GM23338 (cell line): ENCODE measurements at regions not wholly inside any gene's neighbourhood (a gene's known extent, or its start where the extent isn't known, plus 50 kb on each side); places are given as distances from the start of the nearest gene placed in this dataset.

Experiments used
- ATAC-seq: fragments of 200-7000 bp; cut with Tn5 transposase; 3 replicates; pipeline ENCODE4 v1.9.1; 2020
- DNase-seq: peaks from one replicate; pipeline ENCODE4 v3.0.0-alpha.2; 2015; ENCODE audit warnings: low spot score
- H2AFZ ChIP-seq: fragments of 200-600 bp; sonication (generic); 2 replicates; pipeline ENCODE4 v1.8.0; 2016; ENCODE audit warnings: antibody characterized with exemption, mild to moderate bottlenecking, moderate library complexity
- H3F3A ChIP-seq: fragments of 200-600 bp; sonication (generic); replicated peaks from 2 replicates; pipeline ENCODE4 v1.8.0; 2017; ENCODE audit warnings: antibody characterized with exemption, mixed run types, low read depth
- H3K27ac ChIP-seq: fragments of 200-600 bp; sonication (generic); 2 replicates; pipeline ENCODE4 v1.6.1; 2016; ENCODE audit warnings: low read depth
- H3K27me3 ChIP-seq: fragments of 200-600 bp; sonication (generic); 2 replicates; pipeline ENCODE4 v1.8.0; 2016; ENCODE audit warnings: mild to moderate bottlenecking, mixed run types, moderate library complexity; ENCODE audit not compliant: insufficient read depth
- H3K36me3 ChIP-seq: fragments of 200-600 bp; sonication (generic); 2 replicates; pipeline ENCODE4 v1.8.0; 2016; ENCODE audit warnings: mild to moderate bottlenecking; ENCODE audit not compliant: insufficient read depth
- H3K4me1 ChIP-seq: fragments of 200-600 bp; sonication (generic); 2 replicates; pipeline ENCODE4 v1.8.0; 2016; ENCODE audit warnings: mild to moderate bottlenecking, moderate library complexity; ENCODE audit not compliant: insufficient read depth
- H3K4me2 ChIP-seq: fragments of 200-600 bp; sonication (generic); 2 replicates; pipeline ENCODE4 v1.7.1; 2017; ENCODE audit warnings: mixed run types
- H3K4me3 ChIP-seq: fragments of 200-600 bp; sonication (generic); 2 replicates; pipeline ENCODE4 v1.6.1; 2016; ENCODE audit warnings: mixed run types
- H3K79me2 ChIP-seq: fragments of 200-600 bp; sonication (generic); replicated peaks from 2 replicates; pipeline ENCODE4 v1.8.0; 2017; ENCODE audit warnings: mild to moderate bottlenecking; ENCODE audit not compliant: insufficient read depth
- H3K9me2 ChIP-seq: fragments of 200-600 bp; sonication (generic); 2 replicates; pipeline ENCODE4 v1.8.0; 2017; ENCODE audit not compliant: insufficient read depth
- H4K20me1 ChIP-seq: fragments of 200-600 bp; sonication (generic); replicated peaks from 2 replicates; pipeline ENCODE4 v1.8.0; 2017; ENCODE audit warnings: mild to moderate bottlenecking; ENCODE audit not compliant: insufficient read depth
- H3K27ac Mint-ChIP-seq: 2 replicates; pipeline ENCODE4 v1.8.0; 2020; ENCODE audit warnings: inconsistent platforms, mild to moderate bottlenecking, moderate library complexity, mixed read lengths
- H3K27me3 Mint-ChIP-seq: 3 replicates; pipeline ENCODE4 v1.8.0; 2022; ENCODE audit warnings: low read depth, mild to moderate bottlenecking, moderate library complexity, mixed read lengths, inconsistent platforms; ENCODE audit not compliant: insufficient read depth, poor library complexity
- H3K36me3 Mint-ChIP-seq: 3 replicates; pipeline ENCODE4 v1.8.0; 2021; ENCODE audit warnings: low read depth, mild to moderate bottlenecking, inconsistent platforms, moderate library complexity, mixed read lengths
- H3K4me1 Mint-ChIP-seq: 3 replicates; pipeline ENCODE4 v1.8.0; 2020; ENCODE audit warnings: mild to moderate bottlenecking, inconsistent platforms, mixed read lengths
- H3K4me3 Mint-ChIP-seq: 3 replicates; pipeline ENCODE4 v1.8.0; 2021; ENCODE audit warnings: moderate library complexity, mild to moderate bottlenecking, inconsistent platforms, mixed read lengths
- H3K9me3 Mint-ChIP-seq: 3 replicates; pipeline ENCODE4 v1.8.0; 2020; ENCODE audit warnings: moderate library complexity, mild to moderate bottlenecking, inconsistent platforms, mixed read lengths
- CTCF ChIP-seq, 2 experiments: fragments of 200-600 bp in 1 of 2; sonication (generic) in 1 of 2; conservative IDR thresholded peaks; 2 replicates each; pipeline versions ENCODE4 v1.5.1 to v1.6.1; 2016 to 2017; ENCODE audit warnings: antibody characterized with exemption in 2 of 2, low read depth in 2 of 2, mild to moderate bottlenecking in 2 of 2, moderate library complexity in 1 of 2
- EZH2 ChIP-seq: fragments of 200-600 bp; sonication (generic); IDR thresholded peaks from one replicate; pipeline ENCODE4 v1.8.0; 2017; ENCODE audit warnings: antibody characterized with exemption, mild to moderate bottlenecking, low read depth; ENCODE audit not compliant: unreplicated experiment
- NANOG ChIP-seq: IDR thresholded peaks from 2 replicates; pipeline ENCODE4 v1.6.1; 2016; ENCODE audit warnings: antibody characterized with exemption, borderline replicate concordance
- POLR2AphosphoS5 ChIP-seq: IDR thresholded peaks from 2 replicates; pipeline ENCODE4 v1.6.1; 2016; ENCODE audit warnings: antibody characterized with exemption, low read depth
- STAT1 ChIP-seq: IDR thresholded peaks from one replicate; pipeline ENCODE4 v1.6.1; 2016; ENCODE audit warnings: antibody characterized with exemption; ENCODE audit not compliant: unreplicated experiment
- ZNF331 ChIP-seq: fragments of 250-450 bp; sonication (Bioruptor Pico); IDR thresholded peaks from 2 replicates; pipeline ENCODE4 v1.5.0; 2020; ENCODE audit warnings: low read depth, mild to moderate bottlenecking, moderate library complexity
- ZNF462 ChIP-seq: fragments of 250-450 bp; sonication (Bioruptor Pico); IDR thresholded peaks from 2 replicates; pipeline ENCODE4 v1.5.0; 2020; ENCODE audit warnings: mild to moderate bottlenecking, moderate library complexity

DNA sequence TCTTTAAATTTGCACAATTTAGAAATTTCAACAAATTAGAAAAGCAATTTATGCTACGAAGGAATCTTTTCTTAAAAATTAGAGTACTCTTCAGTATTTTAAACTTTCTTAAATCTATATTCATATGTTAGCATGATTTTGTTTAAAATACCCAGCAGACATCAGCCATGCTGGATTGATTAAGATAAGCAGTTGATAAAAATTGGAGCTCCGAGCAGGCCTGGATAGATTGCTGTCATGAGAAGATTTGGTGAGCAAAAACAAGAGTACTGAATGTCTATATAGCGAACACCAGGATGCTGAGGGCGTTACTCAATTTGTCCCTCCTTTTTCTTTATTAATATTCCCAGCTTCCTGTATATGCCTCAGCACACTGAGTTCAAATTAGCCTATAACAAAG is 108.4 kb upstream of the SLC35B3 start (continued):
- no peak for TF ChIP-seq ZNF462 (CRISPR knock-in tag)
- no peak for TF ChIP-seq STAT1
- TF ChIP-seq ZNF331 (CRISPR knock-in tag): no peak
- TF ChIP-seq POLR2AphosphoS5: no peak

DNA sequence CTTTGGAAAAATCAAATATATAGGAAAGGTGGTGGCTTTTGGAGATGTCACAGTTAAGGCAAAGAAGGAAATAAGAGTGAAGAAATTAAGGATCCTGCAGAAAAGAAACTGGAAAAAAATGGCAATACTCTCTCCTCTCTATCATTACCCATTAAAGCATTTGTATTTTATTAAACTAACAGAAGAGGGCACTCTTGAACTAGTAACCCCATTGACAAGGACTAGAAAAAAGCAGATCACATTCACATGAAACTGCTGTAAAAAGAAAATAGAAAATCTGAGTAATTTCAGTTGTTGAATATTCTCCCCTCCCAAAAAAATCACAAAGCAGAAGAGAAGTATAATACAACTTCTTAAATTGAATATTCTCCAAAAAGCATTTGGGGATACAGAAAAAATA is 104.1 kb upstream of the SLC35B3 start:
- H3K27ac ChIP-seq: no peak overlapping the region
- H4K20me1 ChIP-seq: no peaks in the 10 kb centered on the region
- peak; percentile 43 to 59 for TF ChIP-seq CTCF (conservative IDR thresholded peaks at IDR 0.05; ENCODE audit: low read depth in 2 of 2)
- no peak for TF ChIP-seq NANOG
- no peak for TF ChIP-seq EZH2
- no peak overlapping the region for H3K4me3 ChIP-seq
- no peaks in the 10 kb centered on the region for H3K9me2 ChIP-seq
- H3K4me3 Mint-ChIP-seq: no peak overlapping the region
- H3K9me3 Mint-ChIP-seq: peaks cover 18% of the 10 kb centered on the region
- ATAC-seq: no peak
- H3K79me2 ChIP-seq: no peaks in the 10 kb centered on the region
- no peaks in the 10 kb centered on the region for H3K4me1 ChIP-seq
- H3K4me1 Mint-ChIP-seq: no peaks in the 10 kb centered on the region
- H3K36me3 ChIP-seq: no peaks in the 10 kb centered on the region
- DNase-seq: peak; percentile 34
- H2AFZ ChIP-seq: no peak overlapping the region
- no peak overlapping the region for H3K4me2 ChIP-seq
- no peaks in the 10 kb centered on the region for H3K27me3 ChIP-seq
- no peak overlapping the region for H3K27ac Mint-ChIP-seq
- H3K27me3 Mint-ChIP-seq: no peaks in the 10 kb centered on the region
- H3K36me3 Mint-ChIP-seq: peaks cover 13% of the 10 kb centered on the region; the same call in 2 of the 3 replicates
- H3F3A ChIP-seq: no peaks in the 10 kb centered on the region
